Spinal cord (tissue), 9 donors: ENCODE measurements at regions not wholly inside any gene's neighbourhood (a gene's known extent, or its start where the extent isn't known, plus 50 kb on each side); places are given as distances from the start of the nearest gene placed in this dataset.

Experiments
- DNase-seq, 6 donors: peaks; one replicate each; pipeline versions ENCODE4 v3.0.0 to v3.0.0-alpha.2; 2013 to 2015; ENCODE audit warnings: low spot score in 6 of 6, low read depth in 4 of 6
- H3K27ac ChIP-seq: one replicate; pipeline ENCODE4 v1.5.1; 2013; ENCODE audit warnings: low read depth, low read length, control low read depth
- H3K27me3 ChIP-seq: one replicate; pipeline ENCODE4 v1.6.1; 2013; ENCODE audit warnings: low read length; ENCODE audit not compliant: control insufficient read depth, insufficient read depth
- H3K36me3 ChIP-seq: one replicate; pipeline ENCODE4 v1.6.1; 2013; ENCODE audit warnings: low read length; ENCODE audit not compliant: control insufficient read depth, insufficient read depth
- H3K4me1 ChIP-seq: one replicate; pipeline ENCODE4 v1.6.1; 2013; ENCODE audit warnings: low read length; ENCODE audit not compliant: control insufficient read depth, insufficient read depth
- H3K4me3 ChIP-seq: one replicate; pipeline ENCODE4 v1.5.1; 2013; ENCODE audit warnings: low read depth, low read length, control low read depth
- H3K9me3 ChIP-seq: one replicate; pipeline ENCODE4 v1.6.1; 2013; ENCODE audit warnings: low read length; ENCODE audit not compliant: control insufficient read depth, insufficient read depth
- WGBS: methylation state at CpG from one replicate; pipeline ENCODE4 v1.1.5; 2013; ENCODE audit warnings: missing lambda C conversion rate; ENCODE audit not compliant: insufficient coverage; 5-methylcytosine and 5-hydroxymethylcytosine counted together
- donor health status: healthy.

DNA sequence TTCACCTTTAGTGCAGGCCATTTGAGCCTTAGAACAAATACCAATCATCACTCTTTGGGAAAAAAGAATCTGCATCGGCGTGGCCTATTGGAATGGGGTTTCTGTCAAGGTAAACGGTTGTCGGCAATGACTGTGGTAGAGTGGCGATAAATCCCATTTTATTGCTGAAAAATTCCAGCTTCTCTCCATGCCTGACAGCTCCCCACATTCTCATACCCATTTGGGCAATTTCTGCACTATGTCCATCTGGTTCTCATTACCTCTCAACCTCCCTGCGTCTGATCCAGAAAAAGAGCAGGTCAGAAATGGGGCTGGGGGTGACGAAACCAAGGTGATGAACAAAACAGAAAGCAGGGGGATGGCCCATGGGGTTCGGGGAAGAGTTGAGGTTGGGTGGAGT lies 254.0 kb downstream of the MEIS1 start:
- Histone ChIP-seq H3K4me1 (no peaks in the 10 kb centered on the region), H3K27me3 (no peaks in the 10 kb centered on the region), H3K36me3 (no peaks in the 10 kb centered on the region), H3K4me3 (no peak overlapping the region), H3K27ac (no peak overlapping the region), H3K9me3 (no peaks in the 10 kb centered on the region)
- peak in 1 of 6 donors; percentile 49 for DNase-seq
- WGBS = 59% methylated on average over 2 of the region's 8 CpGs

DNA sequence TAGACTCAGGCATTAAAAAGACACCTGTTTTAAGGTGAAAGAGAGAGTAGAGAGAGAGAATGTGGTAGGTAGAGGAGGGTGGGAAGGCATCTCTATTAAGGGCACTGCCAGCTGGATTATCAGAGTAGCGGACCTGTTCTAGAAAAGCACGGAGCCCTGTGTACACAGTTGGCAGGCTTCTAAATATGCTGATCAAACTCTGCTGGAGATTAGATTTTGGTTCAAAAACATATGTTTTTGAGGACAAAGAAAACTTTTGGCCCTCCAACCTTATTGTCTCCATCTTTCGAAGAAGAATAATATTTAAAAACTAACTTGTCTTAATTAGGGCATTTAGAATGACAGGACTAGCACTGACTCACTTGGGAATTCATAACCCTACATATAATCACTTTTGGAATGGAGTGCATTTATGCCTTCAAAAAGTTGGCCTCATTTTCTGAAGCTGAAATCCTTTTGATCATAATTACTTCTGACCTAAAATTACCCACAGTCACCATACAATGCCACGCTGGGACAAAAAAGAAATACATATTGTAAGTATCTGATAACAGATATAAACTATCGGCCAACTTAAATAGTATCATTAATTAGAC lies 254.6 kb downstream of the MEIS1 start:
- Histone ChIP-seq H3K4me1 (no peaks in the 10 kb centered on the region), H3K9me3 (no peaks in the 10 kb centered on the region), H3K27ac (no peak overlapping the region), H3K36me3 (no peaks in the 10 kb centered on the region), H3K4me3 (no peak overlapping the region), H3K27me3 (no peaks in the 10 kb centered on the region)
- 74% methylated on average over 2 of the region's 5 CpGs for WGBS
- peak in 1 of 6 donors; percentile 38 for DNase-seq

- 26% methylated on average over 5 of the region's 10 CpGs for WGBS
- H3K9me3 ChIP-seq = no peaks in the 10 kb centered on the region
- H3K27me3 ChIP-seq = no peaks in the 10 kb centered on the region
- peak overlapping the region; percentile 64 for H3K27ac ChIP-seq
- H3K4me3 ChIP-seq = peak overlapping the region; percentile 32
- H3K4me1 ChIP-seq = no peaks in the 10 kb centered on the region
- DNase-seq = peak in 2 of 6 donors; percentile 35 to 90
- H3K36me3 ChIP-seq = no peaks in the 10 kb centered on the region
Observed at GRCh38 chr2:66691031-66691965, 256.4 kb downstream of the MEIS1 start.

DNA sequence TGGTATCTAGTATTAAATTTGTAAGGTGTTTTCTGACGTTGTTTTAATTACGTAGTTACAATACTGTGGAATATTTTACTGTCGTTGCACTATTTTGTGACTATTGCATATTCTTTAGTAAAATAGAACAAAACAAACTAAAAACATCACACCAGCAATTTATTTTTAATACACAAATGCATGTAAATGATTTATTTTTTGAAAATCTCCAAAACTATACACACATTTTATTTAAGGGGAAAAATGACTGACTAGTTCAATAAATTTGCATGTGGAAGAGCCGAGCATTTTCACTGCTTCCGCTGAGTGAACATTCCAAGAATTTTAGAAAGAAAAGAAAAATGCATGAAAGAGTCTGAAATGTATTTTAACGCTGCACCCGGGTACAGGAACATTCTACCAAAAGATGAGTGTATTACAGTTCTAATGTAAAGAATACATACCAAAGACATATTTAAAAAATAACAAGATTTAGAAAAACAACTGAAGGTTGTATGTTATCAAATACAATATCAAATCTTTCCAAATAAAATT lies 257.7 kb downstream of the MEIS1 start:
- no peaks in the 10 kb centered on the region for H3K36me3 ChIP-seq
- no CpG with 5 or more reads among the region's 7 CpGs for WGBS
- peak overlapping the region; percentile 9 for H3K4me3 ChIP-seq
- H3K27me3 ChIP-seq = no peaks in the 10 kb centered on the region
- peak overlapping the region; percentile 1 for H3K27ac ChIP-seq
- H3K9me3 ChIP-seq = no peaks in the 10 kb centered on the region
- no peaks in the 10 kb centered on the region for H3K4me1 ChIP-seq
- peak in 1 of 6 donors; percentile 60 for DNase-seq

DNA sequence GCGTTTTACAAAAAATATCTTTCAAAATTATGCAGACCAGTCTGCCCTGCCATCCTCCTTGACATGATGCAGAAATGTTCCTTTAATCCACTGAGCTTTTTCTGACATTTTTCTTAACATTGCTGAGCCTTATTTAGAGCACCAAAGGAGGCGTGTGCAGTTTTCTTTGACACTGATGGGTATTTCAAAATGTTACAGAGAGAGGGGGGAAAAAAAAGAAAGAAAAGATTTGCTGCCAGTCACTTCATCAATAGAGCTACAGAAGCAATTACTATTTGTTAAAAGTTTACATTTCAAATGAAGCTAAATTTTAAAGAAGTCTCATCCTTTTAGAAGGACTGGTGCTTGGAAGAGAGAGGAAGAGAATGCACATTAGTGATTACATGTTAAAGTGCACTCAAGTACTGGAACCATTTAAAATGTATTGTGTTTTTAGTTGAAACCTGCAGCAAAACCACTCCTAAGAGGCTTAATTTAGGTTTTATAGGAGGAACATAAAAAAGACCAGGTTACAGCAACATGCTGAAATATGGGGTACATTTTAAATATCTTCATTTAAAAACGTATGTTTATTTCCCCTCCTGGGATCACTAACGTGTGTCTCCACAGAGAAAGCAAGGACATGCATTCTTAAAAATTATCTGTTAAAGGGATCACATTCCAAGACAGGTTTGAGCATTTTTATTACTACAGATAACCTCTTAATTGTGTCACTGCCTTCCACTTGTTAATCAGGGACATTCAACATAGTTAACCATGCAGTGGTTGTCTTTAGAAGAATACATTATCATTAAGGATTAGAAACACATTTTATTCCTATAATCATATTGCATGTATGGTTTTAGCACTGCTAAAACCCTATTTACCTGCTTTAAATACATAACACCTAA lies 258.4 kb downstream of the MEIS1 start:
- Histone ChIP-seq H3K27ac (no peak overlapping the region), H3K36me3 (no peaks in the 10 kb centered on the region), H3K27me3 (no peaks in the 10 kb centered on the region), H3K9me3 (no peaks in the 10 kb centered on the region), H3K4me1 (no peaks in the 10 kb centered on the region), H3K4me3 (peak overlapping the region; percentile 9)
- WGBS = 100% methylated on average over 1 of the region's 4 CpGs
- peak in 1 of 6 donors; percentile 81 for DNase-seq

DNA sequence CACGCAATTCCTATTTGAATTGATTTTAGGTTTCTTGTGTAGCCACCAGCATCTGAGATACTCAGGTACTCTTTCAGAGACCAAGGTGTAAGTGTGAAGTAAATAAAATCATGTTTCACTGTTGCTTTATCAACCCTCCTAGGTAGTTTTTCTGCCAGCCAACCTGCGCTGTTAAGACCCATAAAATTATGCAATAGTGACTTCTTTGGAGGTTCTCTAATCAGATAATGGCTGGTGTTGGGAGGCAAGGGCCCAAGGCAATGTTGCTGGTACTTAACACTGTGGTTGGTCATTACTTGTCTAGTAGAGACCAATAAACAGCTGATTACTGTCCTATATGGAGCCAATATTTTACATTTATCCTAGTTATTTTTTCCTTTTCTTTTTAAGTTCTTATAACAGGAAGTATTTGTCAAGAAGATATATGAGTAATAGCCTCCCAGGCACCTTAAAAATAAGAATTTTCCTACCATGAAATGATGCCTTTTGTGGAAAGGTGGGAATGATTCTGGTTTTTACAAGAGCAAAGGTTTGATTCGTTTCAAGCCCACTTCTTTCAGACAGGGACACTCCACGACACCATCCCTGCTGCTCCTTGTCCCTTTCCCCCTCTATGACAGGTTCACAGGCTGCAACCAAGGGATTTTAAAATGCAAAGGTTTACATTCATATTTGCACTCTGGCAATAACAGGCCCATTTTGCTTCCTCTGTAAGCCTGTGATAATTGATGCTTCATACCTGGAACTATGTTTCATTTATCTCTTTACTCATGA lies 259.3 kb downstream of the MEIS1 start:
- WGBS = 78% methylated on average over 2 of the region's 4 CpGs
- Histone ChIP-seq H3K4me1 (no peaks in the 10 kb centered on the region), H3K27me3 (no peaks in the 10 kb centered on the region), H3K36me3 (no peaks in the 10 kb centered on the region), H3K9me3 (no peaks in the 10 kb centered on the region), H3K4me3 (no peak overlapping the region), H3K27ac (no peak overlapping the region)
- DNase-seq = peak in 1 of 6 donors; percentile 76

DNA sequence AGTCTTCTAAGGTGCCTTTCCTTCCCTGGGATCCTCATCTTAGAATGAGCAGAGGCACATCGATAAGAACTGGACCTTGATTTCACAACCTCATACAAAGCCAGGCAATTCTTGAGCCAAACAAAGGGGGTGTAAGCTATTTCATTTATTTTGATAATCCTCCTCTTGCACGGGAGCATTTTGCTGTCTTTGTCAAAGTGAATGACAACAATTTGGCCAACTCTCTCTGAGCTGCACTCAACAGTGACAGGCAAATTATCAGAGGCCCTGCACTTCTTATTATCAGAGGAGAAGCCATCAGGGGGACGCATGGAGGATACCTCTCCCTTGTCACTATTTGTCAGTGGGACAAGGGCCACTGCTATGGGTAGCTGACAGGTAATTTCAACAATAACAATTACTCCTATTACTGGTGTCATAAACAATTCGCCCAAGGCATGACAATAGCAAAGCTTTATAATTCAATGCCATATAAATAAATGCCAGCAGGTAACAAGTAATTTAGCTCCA lies 260.4 kb downstream of the MEIS1 start:
- Histone ChIP-seq H3K27me3 (no peaks in the 10 kb centered on the region), H3K9me3 (no peaks in the 10 kb centered on the region), H3K4me1 (no peaks in the 10 kb centered on the region), H3K36me3 (no peaks in the 10 kb centered on the region), H3K4me3 (no peak overlapping the region), H3K27ac (no peak overlapping the region)
- WGBS = 40% methylated on average over 1 of the region's 4 CpGs
- peak in 1 of 6 donors; percentile 74 for DNase-seq

DNA sequence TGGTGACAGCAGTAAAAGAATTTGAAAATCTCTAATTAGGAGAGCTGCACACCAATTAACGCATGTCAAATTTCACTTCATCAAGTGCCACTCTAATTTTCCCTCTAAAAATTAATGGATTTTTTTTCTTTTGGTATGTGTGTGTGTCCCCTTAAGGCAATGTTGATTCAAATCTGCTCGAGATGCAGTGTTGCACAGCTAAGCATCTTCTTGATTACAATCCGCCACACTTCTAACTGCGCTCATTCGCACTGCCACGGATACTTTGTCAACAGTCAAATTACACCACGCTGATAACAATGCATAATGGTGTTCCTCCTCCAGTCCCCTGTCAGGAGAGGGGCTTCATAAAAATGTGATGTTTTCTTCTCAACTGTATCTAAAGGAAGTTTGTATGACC lies 261.4 kb downstream of the MEIS1 start:
- no peaks in the 10 kb centered on the region for H3K9me3 ChIP-seq
- H3K4me3 ChIP-seq = no peak overlapping the region
- peak overlapping the region; percentile 49 for H3K27ac ChIP-seq
- H3K4me1 ChIP-seq = no peaks in the 10 kb centered on the region
- 35% methylated on average over 4 of the region's 7 CpGs for WGBS
- H3K27me3 ChIP-seq = no peaks in the 10 kb centered on the region
- H3K36me3 ChIP-seq = no peaks in the 10 kb centered on the region
- peak in 2 of 6 donors; percentile 21 to 92 for DNase-seq
